ENCODE measurements at regions not wholly inside any gene's neighbourhood (a gene's known extent, or its start where the extent isn't known, plus 50 kb on each side); places are given as distances from the start of the nearest gene placed in this dataset.

GRCh38 chr5:143554918-143555477, 151.5 kb upstream of the NR3C1 start (continued):
- TF ChIP-seq ZNF382 (CRISPR knock-in tag; IDR thresholded peaks at IDR 0.05; ENCODE audit: borderline replicate concordance) (no peak), PAX8 (CRISPR knock-in tag; IDR thresholded peaks at IDR 0.05; ENCODE audit: borderline replicate concordance) (no peak), SPEN (CRISPR knock-in tag; IDR thresholded peaks at IDR 0.05; ENCODE audit: low read depth) (0 out of 2 replicates have a peak, but pooled peaks have one; percentile 39), CC2D1A (CRISPR knock-in tag; IDR thresholded peaks at IDR 0.05) (no peak), ATF2 (CRISPR knock-in tag; IDR thresholded peaks at IDR 0.05) (peak; percentile 98), MLLT10 (CRISPR knock-in tag; IDR thresholded peaks at IDR 0.05) (no peak), HMGXB4 (CRISPR knock-in tag; IDR thresholded peaks at IDR 0.05; ENCODE audit: borderline replicate concordance in 1 of 2, low read depth in 1 of 2) (peak in 1 of 2 experiments; percentile 21; a peak in 1 of 4 replicates), ZNF782 (CRISPR knock-in tag; IDR thresholded peaks at IDR 0.05; ENCODE audit: borderline replicate concordance) (no peak), PCBP2 (optimal IDR thresholded peaks at IDR 0.05; ENCODE audit: low read depth, low read length, poor library complexity, severe bottlenecking) (no peak), ZNF639 (CRISPR knock-in tag; conservative IDR thresholded peaks at IDR 0.05) (no peak), SYNCRIP (IDR thresholded peaks at IDR 0.05; ENCODE audit: insufficient read depth, low read depth, low read length) (no peak), ZNF468 (CRISPR knock-in tag; IDR thresholded peaks at IDR 0.05) (no peak), SMC3 (IDR thresholded peaks at IDR 0.05; ENCODE audit: low read length) (peak; percentile 76), ZNF652 (CRISPR knock-in tag; IDR thresholded peaks at IDR 0.05; ENCODE audit: borderline replicate concordance, low read depth) (peak; percentile 62; the same call in 1 of the 2 replicates), SRY (CRISPR knock-in tag; IDR thresholded peaks at IDR 0.05) (no peak), REL (CRISPR knock-in tag; conservative IDR thresholded peaks at IDR 0.05) (no peak), NR3C1 (CRISPR knock-in tag; IDR thresholded peaks at IDR 0.05) (no peak), ELF1 (CRISPR knock-in tag; IDR thresholded peaks at IDR 0.05) (peak; percentile 31; the same call in 1 of the 2 replicates), ZNF607 (CRISPR knock-in tag; IDR thresholded peaks at IDR 0.05; ENCODE audit: borderline replicate concordance) (no peak), CBX1 (IDR thresholded peaks at IDR 0.05; ENCODE audit: low read depth) (no peak), JUNB (CRISPR knock-in tag; IDR thresholded peaks at IDR 0.05; ENCODE audit: borderline replicate concordance) (0 out of 2 replicates have a peak, but pooled peaks have one; percentile 17), ZFX (CRISPR knock-in tag; IDR thresholded peaks at IDR 0.05; ENCODE audit: low read depth) (peak; percentile 44; the same call in 1 of the 2 replicates), CCDC6 (CRISPR knock-in tag; IDR thresholded peaks at IDR 0.05) (peak; percentile 60; the same call in 1 of the 2 replicates), NFKBIZ (CRISPR knock-in tag; IDR thresholded peaks at IDR 0.05) (peak; percentile 99)
- TF ChIP-seq, protein P1, sequence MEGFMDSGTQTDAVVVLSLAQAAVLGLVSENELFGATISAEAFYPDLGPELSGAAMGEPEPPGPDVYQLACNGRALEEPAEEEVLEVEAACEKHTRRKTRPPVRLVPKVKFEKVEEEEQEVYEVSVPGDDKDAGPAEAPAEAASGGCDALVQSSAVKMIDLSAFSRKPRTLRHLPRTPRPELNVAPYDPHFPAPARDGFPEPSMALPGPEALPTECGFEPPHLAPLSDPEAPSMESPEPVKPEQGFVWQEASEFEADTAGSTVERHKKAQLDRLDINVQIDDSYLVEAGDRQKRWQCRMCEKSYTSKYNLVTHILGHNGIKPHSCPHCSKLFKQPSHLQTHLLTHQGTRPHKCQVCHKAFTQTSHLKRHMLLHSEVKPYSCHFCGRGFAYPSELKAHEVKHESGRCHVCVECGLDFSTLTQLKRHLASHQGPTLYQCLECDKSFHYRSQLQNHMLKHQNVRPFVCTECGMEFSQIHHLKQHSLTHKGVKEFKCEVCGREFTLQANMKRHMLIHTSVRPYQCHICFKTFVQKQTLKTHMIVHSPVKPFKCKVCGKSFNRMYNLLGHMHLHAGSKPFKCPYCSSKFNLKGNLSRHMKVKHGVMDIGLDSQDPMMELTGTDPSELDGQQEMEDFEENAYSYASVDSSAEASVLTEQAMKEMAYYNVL (CRISPR knock-in tag; IDR thresholded peaks at IDR 0.05; ENCODE audit: borderline replicate concordance) = peak; percentile 83; the same call in 1 of the 2 replicates

Measured in HepG2 (cell line).